HCT116 (cell line): ENCODE measurements at regions not wholly inside any gene's neighbourhood (a gene's known extent, or its start where the extent isn't known, plus 50 kb on each side); places are given as distances from the start of the nearest gene placed in this dataset.

Experiments used
- CTCF ChIP-seq, 3 experiments: fragments of 200-600 bp in 1 of 3; sonication (generic) in 1 of 3; IDR thresholded peaks in 2 of 3; conservative IDR thresholded peaks in 1 of 3; 2 replicates each; pipeline ENCODE4 v1.5.1; 2012 to 2017; ENCODE audit warnings: low read depth in 2 of 3, low read length in 2 of 3, antibody characterized with exemption in 1 of 3, borderline replicate concordance in 1 of 3, control low read depth in 1 of 3, mild to moderate bottlenecking in 1 of 3, mixed read lengths in 1 of 3, mixed run types in 1 of 3, moderate library complexity in 1 of 3; ENCODE audit not compliant: insufficient read depth in 1 of 3
- REST ChIP-seq: IDR thresholded peaks from 2 replicates; pipeline ENCODE4 v1.6.1; 2012; ENCODE audit warnings: low read depth

GRCh38 chr4:19614171-19614570, 637.5 kb upstream of the SLIT2 start:
- TF ChIP-seq CTCF (IDR thresholded peaks at IDR 0.05 in 2 of 3, conservative IDR thresholded peaks at IDR 0.05 in 1 of 3; ENCODE audit: borderline replicate concordance in 1 of 3, insufficient read depth in 1 of 3, low read depth in 2 of 3, low read length in 2 of 3): no peak
- TF ChIP-seq REST: no peak
